GM19468 (cell line): ENCODE measurements at regions not wholly inside any gene's neighbourhood (a gene's known extent, or its start where the extent isn't known, plus 50 kb on each side); places are given as distances from the start of the nearest gene placed in this dataset.

Experiments used
- ATAC-seq: cut with Tn5 transposase; IDR thresholded peaks from one replicate; pipeline ENCODE4 v1.9.1; 2021; ENCODE audit warnings: mild to moderate bottlenecking, moderate library complexity, moderate number of reproducible peaks; ENCODE audit not compliant: unreplicated experiment; ENCODE audit errors: extremely low read depth

DNA sequence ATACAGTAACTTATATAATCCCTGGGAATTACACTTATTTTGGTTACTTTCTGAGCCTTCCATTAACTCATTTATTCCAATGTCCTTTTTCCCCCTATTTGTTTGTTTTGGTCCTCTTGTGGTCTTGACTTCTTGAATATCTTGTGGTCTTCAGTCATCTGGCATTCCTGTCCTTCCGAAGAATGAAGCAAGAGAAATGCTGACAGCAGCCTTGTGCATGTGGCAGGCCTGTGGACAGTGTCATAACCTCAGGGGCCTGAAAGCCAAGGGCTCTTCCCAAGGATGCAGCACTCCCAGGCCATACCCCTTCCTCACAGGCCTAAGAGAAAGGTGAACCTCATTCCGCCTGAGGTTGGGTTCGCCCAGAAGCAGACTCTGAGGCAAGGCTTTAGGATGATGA is 470.2 kb downstream of the DISC1 start:
- ATAC-seq: no peak
